GM04503 (cell line): ENCODE measurements at regions not wholly inside any gene's neighbourhood (a gene's known extent, or its start where the extent isn't known, plus 50 kb on each side); places are given as distances from the start of the nearest gene placed in this dataset.

Experiments
- DNase-seq: peaks from one replicate; pipeline ENCODE4 v3.0.0-alpha.2; 2012; ENCODE audit warnings: low read depth

DNA sequence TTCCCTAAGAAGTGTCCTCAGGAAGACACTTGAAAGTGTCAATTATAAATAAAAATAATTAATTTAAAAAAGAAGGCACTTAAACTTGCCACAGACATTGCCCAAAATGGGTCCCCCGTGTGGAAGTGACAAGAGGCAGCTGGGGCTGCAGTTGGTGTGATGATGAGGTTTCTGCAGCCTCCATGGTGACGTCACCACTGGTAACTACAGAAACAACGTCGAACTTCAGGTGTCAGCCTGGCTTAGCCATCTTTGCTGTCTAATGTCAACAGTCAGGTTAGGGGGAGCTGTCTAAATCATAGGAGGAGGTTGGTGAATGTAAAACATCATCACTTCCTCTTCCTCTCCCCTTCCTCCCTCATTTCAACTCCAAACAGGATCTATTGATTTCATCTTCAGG is 328.6 kb downstream of the MN1 start:
- DNase-seq = no peak

DNA sequence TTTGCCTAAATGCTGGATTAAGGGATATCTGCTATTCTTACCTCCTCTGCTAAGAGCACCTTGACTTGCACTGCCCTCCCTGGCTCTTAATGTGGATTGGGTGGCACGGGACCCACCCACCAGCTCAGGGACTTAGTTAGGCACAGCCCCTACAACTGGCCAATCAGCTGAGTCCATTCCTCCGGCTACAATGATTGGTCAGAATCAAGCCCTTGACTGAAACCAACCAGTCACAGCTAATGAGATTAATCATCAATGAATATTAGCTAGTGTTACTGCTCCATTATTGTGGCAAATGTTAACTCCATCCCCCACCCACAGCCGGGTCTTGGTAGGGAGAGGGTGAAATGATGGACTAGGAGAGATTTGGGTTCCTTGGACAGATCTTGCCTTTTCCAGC is 328.0 kb downstream of the MN1 start:
- no peak for DNase-seq

DNA sequence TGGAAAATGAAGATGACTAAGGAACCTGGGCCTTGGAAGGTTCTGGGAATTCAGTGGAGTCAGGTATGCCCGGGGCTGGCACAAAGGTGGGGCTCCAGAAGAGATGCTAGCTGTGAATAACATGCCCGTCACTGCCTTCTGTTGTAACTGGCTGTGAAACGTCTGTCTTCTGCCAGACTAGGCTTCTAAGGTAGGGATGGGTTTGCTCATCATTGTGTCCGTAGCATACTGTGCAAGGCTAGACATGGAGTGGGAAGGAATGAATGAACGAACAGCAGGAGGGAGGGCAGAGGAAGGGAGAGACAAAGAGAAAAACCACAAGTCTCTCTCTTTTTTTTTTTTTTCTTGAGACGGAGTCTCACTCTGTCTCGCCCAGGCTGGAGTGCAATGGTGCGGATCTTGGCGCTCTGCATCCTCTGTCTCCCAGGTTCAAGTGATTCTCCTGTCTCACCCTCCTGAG is 327.4 kb downstream of the MN1 start:
- no peak for DNase-seq

DNA sequence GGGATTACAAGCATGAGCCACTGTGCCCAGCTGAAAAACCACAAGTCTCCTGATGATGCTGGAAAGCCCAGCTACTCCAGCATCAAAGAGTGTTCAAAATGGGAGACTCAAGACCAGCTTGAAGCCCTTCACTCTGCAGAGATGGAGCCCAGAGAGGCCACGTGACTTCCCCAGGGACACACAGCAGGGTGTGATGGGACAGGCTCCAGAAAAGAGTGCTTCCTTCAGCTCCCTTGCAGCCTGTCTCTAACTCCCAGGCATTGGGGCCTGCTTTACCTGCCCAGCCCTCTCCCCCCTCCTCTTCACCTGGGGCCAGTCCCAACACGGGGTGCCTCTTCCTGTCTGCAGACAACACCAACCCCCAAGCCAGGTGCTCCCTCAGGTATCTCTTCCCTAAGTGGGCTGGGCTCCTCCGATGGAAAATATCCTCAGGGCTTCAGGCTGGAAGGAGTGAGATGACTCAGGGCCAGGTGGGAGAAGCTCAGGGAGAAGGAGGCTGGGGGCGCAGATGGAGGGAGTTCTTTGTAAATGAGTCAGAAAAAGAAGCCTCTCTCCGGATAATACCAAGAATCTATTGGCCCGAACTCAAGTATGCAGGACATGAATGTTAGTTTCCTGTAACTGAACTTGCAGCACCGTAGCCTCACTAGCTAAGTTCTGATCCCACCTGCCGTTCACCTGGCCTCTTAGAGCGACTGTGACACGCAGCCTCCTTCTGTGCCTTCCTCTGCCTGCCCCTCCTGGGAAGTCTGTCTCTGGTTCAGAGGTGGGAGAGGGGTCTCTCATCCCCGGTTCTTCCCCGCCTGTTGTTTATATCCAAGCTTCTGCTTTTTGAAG is 326.6 kb downstream of the MN1 start:
- no peak for DNase-seq

DNA sequence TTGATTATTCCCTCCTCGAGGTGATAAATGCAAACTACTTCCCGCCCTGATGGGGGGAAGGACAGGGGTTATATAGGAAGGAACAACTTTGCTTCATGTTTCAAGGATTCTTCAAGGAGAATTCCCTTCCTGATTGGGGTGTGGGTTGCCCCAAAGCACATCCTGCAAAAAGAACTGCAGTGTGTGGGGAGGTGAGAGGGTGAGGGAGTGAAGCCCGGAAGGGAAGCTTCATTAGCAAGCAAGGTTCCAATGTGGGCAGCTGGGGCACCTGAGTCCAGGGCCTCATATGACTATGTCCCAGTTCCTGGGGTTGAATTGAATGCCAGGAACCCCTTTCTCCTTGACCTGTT is 326.0 kb downstream of the MN1 start:
- DNase-seq = no peak

DNA sequence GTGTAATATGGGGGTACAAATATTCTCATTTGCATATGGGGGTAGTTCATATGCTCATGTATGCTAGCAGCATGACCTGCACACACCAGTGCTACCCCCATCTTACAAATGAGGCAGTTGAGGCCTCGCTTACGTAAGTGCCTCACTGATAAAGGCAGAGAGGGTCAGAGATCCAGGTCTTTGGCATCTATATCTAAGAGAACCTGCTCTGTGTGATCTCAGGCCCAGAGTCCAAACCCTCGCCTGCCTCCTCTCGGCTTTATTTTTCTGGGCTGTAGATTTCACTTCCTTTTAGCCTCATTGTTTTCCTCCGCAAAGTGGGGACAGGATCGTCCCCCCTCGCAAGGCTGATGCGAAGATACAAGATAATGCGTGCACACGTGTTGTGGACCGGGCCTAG is 325.2 kb downstream of the MN1 start:
- no peak for DNase-seq

DNA sequence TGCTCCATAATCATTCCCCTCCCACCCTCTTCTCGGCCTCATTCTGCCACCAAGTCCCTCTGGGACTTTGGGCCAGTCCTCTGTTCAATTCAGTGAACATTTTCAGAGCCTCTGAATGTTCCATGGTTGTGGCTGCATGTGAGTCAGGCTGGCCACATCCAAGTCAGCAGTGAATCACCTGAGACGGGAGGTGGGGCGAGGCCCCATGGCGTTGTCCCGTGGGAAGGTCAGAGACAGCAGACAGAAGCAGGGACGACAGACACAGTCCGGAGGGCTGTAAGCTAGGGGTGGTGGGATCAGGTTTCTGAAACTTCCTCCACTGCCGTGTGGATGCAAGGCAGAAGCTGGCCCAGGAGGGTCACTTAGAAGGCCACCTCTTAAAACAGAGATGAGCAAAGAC is 324.8 kb downstream of the MN1 start:
- DNase-seq = no peak

DNA sequence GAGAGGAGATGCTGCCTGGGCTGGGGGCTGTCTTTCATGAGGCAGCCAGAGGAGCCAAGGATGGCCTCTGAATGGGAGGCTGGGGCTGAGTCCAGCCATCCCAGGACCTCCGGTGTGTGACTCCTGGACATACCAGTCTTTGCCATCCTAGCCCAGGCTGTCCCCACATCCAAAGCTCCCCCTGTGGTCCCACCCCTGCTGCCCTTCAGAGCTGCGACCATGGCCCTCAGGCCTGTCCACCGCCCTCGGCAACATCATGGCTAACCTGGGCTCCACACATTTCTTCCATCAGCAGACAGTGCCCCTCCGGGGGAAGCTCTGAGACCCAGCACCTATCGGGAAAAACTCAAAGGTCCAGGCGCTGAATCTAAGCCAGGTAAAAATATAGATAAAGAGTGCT is 324.4 kb downstream of the MN1 start:
- DNase-seq = no peak

DNA sequence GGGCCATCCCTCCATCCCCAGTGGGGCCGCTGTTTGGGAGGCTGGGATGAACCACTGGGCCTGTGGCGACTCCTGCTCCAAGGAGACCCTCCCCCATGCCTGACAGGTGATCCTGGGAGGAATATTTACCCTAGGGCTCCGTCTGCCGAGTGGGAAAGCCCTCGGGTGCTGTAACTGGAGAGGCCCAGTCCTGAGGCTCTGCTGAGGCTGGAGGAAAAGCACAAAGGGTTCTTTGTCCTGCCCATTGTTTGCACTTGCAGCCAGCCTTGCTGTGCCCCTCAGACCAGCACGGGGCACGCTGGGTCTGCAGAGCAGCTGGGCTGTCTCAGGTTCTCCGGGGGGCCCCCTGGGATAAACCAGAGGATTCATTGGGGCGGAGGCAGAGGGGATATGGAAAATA is 321.1 kb downstream of the MN1 start:
- no peak for DNase-seq

DNA sequence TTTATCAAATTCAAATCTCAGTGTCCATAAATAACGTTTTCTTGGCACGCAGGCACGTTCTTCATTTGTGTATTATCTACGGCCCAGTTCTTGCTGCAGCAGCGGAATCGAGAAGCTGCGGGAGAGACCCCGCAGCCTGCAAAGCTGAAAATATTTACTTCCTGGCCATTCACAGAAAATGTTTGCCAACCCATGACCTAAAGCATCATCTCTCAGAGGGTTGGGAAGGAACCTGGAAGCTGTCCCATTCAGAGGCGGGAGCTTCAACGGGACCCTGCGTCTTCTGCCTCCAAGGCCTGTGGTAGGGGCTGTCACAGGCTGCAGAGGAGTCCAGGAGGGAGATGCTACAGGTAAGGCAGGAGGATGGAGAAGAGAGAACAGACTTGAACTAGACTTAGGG is 319.2 kb downstream of the MN1 start:
- DNase-seq = no peak

DNA sequence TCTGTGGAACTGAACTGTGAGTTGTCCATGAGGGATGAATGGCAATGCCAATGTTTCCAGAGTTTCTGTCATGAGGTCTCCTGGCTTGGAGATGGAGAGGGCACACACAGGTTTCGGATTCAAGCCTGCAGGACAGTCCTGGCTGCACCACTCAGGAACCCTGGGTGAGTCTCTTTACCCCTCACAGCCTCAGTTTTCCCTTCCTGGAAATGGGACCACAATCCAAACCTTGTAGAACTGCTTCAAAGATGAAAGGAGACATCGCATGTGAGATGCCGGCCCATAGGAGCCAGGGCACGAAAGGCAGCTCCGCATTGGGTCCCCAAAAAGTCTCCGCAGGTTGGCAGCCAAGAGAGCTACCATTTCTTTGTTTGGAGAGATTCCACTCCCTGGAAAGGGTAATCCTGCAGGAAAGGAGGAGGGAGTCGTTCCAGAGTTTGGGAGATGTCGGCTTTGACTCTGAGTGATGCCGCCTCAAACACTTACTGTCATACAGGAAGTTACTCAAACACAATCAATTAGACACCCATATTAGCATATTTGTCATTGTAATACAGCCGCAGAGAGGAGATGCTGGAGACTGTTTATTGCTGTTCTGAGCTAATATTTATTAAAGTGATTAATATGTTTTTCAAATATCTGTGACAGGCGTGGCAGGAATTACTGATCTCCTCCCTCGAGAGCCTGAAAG is 318.3 kb downstream of the MN1 start:
- no peak for DNase-seq

DNA sequence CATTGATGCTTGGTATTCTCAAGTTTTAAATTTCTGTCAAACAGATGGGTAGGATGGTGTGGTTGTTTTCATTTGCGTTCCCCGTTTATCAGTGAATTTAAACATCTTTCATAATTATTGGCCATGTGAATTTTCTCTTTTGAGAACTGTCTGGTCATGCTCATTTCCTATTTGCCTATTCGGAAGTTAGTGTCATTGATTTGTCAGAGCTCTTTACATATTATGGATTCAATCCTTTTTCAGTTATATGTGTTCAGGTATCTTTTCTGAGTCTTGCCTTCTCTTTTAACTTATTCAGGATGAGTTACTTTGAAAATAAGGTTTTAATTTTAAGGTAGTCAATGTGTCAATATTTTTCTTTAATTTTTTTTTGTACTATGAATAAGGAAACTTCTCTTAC is 315.7 kb downstream of the MN1 start:
- no peak for DNase-seq

DNA sequence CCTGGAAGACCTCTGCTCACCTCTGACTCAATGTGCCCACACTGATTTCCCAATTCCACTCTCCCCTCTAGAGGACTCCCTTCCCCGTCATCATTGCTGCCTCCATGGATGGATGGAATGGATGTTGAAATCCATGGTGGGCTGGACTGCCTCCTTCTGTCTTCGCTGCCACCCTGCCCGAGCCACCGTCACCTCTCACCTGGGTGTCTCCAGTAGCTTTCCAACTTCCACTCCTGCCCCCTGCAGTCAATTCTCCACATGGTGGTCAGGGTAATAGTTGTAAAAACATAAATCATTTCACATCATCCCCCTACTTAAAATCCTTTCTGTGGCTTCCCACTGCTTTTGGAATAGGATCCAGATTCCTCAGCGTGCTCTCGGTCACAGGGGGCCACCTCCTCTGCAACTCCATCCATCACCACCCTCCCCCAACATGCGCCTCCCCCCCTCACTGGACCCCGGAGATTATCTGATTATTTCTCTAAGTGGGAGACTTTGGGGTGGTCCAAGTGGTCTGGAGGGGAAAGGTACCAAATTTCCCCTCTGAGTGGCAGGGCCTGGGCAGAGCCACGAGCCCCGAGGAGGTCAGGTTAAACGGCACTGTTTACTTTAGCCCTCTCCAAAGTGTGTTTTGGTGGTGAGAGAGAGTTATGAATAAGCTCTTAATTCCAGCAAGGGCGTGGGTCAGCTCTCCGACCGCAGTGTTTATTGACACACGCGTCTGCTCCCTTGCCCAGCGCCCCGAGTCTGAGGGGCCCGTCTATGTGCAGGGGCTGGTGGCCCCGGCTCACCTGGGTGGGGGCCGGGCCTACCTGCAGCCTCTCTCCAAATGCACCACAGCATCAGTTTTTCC is 313.7 kb downstream of the MN1 start:
- DNase-seq = no peak

DNA sequence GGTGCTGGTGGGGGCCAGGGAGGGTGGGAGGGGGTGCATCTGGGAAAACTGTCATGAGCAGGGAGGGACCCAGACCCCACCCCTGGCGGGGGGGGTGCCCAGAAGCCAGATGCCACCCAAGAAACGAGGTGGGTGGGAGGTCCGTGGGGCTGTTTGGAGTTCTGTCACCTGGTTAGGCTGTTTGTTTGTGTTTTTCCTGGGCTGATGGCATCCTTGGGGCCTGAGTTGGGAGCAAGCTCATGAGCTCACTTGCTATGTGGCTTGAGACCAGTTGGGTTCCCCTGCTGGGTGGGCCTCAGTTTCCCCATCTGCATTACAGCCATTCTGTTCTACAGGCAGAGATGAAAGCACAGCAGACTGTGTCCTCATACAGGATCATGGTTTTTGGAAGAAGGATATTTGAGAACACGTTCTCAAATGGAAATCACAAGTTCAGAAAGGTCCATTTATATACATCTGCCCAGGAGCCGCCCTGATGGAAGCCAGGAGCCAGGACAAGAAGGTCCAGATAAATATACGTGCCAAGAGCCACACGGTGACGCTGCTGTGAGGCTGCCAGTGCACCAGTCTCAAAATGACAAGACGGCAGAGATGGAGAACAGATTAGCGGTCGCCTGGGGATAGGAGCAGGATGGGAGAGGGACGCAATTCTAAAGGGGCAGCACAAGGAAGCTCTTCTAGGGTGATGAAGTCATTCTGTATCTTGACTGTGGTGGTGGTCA is 312.9 kb downstream of the MN1 start:
- DNase-seq = no peak

DNA sequence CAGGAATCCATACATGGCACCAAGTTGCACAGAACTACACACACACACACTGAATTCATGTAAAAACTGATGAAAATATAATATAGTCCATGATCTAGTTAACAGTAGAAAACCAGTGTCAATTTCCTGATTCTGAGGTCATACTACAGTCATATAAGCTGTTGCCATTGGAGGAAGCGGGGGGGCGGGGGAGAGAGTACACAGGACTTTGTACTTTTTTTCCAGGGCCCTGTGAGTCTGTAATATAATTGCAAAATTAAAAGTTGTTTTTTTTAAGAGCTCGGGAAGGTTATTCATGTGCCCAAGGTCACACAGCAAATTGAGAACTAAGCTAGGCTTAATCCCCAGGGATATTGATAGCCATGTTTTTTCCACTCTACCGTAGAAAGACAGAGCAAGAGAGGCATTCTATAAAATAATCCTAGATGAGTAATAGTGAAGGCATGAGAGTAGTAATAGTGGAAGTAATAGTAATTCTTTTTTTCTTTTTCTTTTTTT is 312.3 kb downstream of the MN1 start:
- no peak for DNase-seq

DNA sequence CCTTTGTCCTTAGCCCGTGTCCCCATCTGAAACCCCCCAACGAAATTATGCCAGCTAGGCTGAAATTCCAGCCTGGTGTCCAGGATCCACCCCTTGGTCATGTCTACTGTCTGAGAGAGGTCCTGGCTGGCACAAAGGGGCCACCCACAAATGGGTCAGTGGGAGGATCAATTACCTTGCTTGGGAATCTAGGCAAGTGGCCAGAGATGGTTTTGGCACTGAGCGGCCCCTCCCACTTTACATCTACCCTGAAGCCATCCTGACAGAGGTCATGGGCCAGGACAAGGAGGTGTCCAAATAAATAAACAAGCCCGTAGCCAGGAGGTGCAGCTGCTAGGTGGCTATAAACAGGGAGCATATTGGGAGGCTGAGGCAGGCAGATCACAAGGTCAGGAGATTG is 311.5 kb downstream of the MN1 start:
- DNase-seq = no peak

DNA sequence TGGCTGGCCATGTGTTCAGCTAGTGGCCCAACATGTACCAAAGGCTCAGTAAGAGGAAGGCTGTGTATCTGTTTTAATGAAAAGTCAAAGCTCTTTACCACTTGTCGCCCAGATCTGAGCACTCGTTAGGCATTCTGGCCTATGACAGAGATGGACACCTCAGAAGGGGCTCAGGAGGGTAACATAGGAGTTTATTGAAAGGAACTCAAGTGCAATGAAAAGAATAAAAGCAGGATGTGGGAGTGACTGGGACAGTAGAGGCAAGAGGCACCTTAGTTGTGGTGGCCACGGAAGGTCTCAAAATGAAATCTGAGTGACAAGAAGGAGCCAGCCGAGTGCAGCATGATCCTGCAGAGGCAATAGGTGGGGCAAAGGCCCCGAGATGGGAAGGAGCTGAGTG is 309.7 kb downstream of the MN1 start:
- DNase-seq = no peak

DNA sequence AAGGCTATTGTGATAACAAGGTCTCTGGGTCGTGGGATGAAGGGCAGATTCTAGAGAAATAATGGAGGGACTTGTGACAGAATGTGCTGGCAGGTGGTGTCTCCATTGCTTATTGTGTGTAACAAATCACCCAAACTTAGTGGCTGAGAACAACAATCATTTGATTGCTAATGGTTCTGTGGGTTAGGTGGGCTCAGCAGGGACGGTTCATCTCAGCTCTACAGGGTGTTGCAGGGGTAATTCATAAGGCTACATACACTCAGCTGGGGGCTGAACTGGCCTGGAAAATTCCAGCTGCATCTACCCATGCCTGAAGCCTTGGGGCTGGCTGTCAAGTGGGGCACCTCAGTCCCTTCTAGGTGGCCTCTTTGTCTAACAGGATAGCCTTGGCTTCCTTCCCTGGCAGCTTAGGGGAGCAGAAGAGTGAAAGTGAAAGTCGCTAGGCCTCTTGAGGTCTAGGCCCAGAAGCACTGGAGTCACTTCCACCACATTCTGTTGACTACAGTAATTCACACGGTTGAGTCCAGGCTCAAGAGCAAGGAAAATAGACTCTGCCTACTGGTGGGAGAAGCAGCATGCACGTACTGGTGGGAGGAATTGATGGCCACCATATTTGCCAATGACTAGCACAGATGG is 308.9 kb downstream of the MN1 start:
- no peak for DNase-seq

DNA sequence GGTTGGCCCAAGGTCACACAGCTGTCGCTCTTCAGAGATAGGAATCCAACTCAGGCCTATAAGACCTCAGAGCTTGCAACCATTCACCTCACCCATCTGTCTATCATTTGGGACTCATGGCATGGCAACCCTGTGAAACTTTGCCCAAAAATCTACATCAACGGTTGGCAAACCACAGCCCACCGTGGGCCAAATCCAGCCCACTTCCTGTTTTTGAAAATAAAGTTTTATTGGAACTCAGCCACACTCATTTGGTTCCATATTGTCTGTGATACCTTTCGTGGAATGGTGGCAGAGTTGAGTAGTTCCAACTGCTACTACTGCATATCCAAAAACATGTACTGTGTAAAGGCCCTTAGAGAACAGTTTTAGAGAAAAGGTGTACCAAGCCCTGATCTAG is 307.8 kb downstream of the MN1 start:
- DNase-seq = no peak

DNA sequence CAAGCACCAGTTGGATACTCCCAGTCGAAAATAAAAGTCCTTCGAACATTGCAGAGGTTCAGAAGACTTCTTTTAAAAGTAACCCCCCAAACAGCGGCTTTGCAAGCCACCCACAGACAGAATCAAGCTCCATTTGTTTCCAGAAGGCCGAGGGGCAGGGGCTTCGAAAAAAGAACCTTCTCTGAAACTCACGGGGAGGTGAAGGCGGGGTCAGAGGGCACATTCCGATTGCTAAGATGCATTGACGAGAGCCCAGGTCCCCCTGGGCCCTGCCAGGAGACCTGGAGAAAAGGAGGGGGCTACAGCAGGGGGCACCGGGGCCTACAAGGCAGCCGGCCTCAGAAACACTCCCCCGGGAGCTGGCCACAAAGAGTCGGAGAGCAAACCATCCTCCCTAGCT is 306.8 kb downstream of the MN1 start:
- no peak for DNase-seq

DNA sequence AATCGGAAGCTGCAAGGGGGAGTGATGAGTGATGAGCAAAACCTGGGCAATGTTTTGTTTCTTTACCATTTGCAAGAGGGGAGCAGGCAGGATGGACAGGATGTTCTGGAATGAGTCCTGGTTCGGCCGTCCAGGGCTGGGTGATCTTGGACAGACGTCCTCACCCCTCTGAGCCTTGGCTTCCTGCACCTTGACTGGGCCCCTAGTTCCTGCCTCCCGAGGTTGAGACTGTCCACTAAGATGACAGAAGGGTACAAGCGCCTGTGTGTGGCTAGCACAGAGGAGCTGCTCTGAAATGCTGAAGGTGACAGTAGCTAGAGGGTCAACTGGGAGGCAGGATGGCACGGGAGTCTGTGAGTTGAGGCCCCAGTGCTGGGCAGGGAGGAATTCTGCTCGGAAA is 306.2 kb downstream of the MN1 start:
- no peak for DNase-seq

DNA sequence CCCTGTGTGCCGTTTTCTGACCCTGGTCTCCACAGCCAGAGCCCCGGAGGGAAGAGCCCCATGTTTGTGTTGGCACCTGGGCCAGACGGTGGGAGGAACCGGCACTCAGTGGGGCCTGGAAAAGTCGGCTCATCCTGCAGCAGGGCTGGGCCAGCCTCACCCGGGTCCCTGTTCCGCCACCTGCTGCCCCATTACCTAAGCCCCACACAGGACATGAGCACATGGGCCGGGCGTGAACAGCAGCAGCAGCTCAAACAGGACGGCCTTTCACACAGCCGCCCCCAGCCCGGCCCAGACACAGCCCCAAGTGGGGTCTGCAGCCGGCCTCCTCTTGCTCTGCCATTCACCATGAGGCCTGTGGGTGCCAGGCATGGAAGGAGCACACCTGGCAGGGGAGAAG is 302.4 kb downstream of the MN1 start:
- no peak for DNase-seq
